Fibroblast of lung (primary cell): ENCODE measurements at regions not wholly inside any gene's neighbourhood (a gene's known extent, or its start where the extent isn't known, plus 50 kb on each side); places are given as distances from the start of the nearest gene placed in this dataset.

Experiments
- DNase-seq, 2 donors: peaks; one replicate each; pipeline versions ENCODE4 v3.0.0 to v3.0.0-alpha.2; 2010; ENCODE audit warnings: low read depth in 2 of 2
- H2AFZ ChIP-seq: 2 replicates; pipeline ENCODE4 v1.5.1; 2012; ENCODE audit warnings: low read length, control low read depth, inconsistent platforms
- H3K27ac ChIP-seq: 2 replicates; pipeline ENCODE4 v1.5.1; 2011; ENCODE audit warnings: low read length, control low read depth; ENCODE audit not compliant: insufficient read depth
- H3K27me3 ChIP-seq: 2 replicates; pipeline ENCODE4 v1.5.1; 2011; ENCODE audit warnings: mild to moderate bottlenecking, low read length; ENCODE audit not compliant: control insufficient read depth, insufficient read depth
- H3K36me3 ChIP-seq: 2 replicates; pipeline ENCODE4 v1.5.1; 2011; ENCODE audit warnings: low read length; ENCODE audit not compliant: control insufficient read depth, insufficient read depth
- H3K4me1 ChIP-seq: 2 replicates; pipeline ENCODE4 v1.5.1; 2011; ENCODE audit warnings: low read length; ENCODE audit not compliant: control insufficient read depth, insufficient read depth; ENCODE audit errors: extremely low read depth
- H3K4me2 ChIP-seq: 2 replicates; pipeline ENCODE4 v1.5.1; 2011; ENCODE audit warnings: low read length, control low read depth; ENCODE audit not compliant: insufficient read depth; ENCODE audit errors: extremely low read depth
- H3K4me3 ChIP-seq, 4 experiments: fragments of 200-600 bp in 1 of 4; sonication (generic) in 1 of 4; replicated peaks in 1 of 4; 2 replicates each; pipeline ENCODE4 v1.5.1; 2011 to 2016; ENCODE audit warnings: low read length in 4 of 4, low read depth in 3 of 4, mild to moderate bottlenecking in 3 of 4, control low read depth in 2 of 4, inconsistent platforms in 1 of 4, mixed read lengths in 1 of 4; ENCODE audit not compliant: insufficient read depth in 1 of 4; ENCODE audit errors: control extremely low read depth in 1 of 4
- H3K79me2 ChIP-seq: 2 replicates; pipeline ENCODE4 v1.5.1; 2012; ENCODE audit warnings: mild to moderate bottlenecking, low read length, inconsistent platforms; ENCODE audit not compliant: control insufficient read depth, insufficient read depth
- H3K9ac ChIP-seq: 2 replicates; pipeline ENCODE4 v1.5.1; 2011; ENCODE audit warnings: mild to moderate bottlenecking, low read length, control low read depth; ENCODE audit not compliant: insufficient read depth
- H3K9me3 ChIP-seq: 2 replicates; pipeline ENCODE4 v1.5.1; 2012; ENCODE audit warnings: low read depth, low read length; ENCODE audit not compliant: control insufficient read depth, insufficient read depth
- H4K20me1 ChIP-seq: 2 replicates; pipeline ENCODE4 v1.5.1; 2011; ENCODE audit warnings: low read length; ENCODE audit not compliant: control insufficient read depth, insufficient read depth; ENCODE audit errors: extremely low read depth
- EZH2 ChIP-seq: IDR thresholded peaks from 2 replicates; pipeline ENCODE4 v1.5.1; 2012; ENCODE audit warnings: low read length, control low read depth, mild to moderate bottlenecking; ENCODE audit errors: missing control alignments
- TF ChIP-seq, protein P1 (sequence below), 2 donors: IDR thresholded peaks in 1 of 2; conservative IDR thresholded peaks in 1 of 2; 1 replicate in 1 of 2; 2 replicates in 1 of 2; pipeline ENCODE4 v1.5.1; 2011 to 2012; ENCODE audit warnings: low read length in 2 of 2, control low read depth in 1 of 2, inconsistent platforms in 1 of 2, low read depth in 1 of 2, mild to moderate bottlenecking in 1 of 2

DNA sequence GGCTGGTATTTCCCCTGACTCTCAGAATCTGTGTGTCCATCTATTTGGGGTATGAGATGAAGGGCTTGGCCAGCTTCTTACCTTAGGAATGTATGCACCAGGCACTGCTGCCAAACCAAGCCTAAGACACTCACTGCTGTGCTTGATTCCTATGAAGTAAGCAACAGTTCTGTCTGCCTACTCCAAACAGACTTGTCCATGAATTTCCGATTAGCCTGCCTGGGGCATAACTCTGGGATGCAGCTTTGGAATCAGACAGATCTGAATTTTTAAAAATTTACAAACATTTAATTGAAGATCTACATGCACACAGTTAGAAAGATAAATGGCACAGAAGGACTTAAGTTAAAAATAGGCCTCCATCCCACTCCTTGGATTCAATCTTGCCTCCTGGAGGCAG, 59.5 kb upstream of the JDP2 start:
- no peak overlapping the region for H3K27ac ChIP-seq
- no peak overlapping the region for H3K4me2 ChIP-seq
- no peaks in the 10 kb centered on the region for H4K20me1 ChIP-seq
- TF ChIP-seq EZH2: no peak
- TF ChIP-seq, protein P1, sequence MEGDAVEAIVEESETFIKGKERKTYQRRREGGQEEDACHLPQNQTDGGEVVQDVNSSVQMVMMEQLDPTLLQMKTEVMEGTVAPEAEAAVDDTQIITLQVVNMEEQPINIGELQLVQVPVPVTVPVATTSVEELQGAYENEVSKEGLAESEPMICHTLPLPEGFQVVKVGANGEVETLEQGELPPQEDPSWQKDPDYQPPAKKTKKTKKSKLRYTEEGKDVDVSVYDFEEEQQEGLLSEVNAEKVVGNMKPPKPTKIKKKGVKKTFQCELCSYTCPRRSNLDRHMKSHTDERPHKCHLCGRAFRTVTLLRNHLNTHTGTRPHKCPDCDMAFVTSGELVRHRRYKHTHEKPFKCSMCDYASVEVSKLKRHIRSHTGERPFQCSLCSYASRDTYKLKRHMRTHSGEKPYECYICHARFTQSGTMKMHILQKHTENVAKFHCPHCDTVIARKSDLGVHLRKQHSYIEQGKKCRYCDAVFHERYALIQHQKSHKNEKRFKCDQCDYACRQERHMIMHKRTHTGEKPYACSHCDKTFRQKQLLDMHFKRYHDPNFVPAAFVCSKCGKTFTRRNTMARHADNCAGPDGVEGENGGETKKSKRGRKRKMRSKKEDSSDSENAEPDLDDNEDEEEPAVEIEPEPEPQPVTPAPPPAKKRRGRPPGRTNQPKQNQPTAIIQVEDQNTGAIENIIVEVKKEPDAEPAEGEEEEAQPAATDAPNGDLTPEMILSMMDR (conservative IDR thresholded peaks at IDR 0.05 in 1 of 2, IDR thresholded peaks at IDR 0.05 in 1 of 2; ENCODE audit: low read depth in 1 of 2, low read length in 2 of 2): no peak
- H2AFZ ChIP-seq: no peak overlapping the region
- H3K4me1 ChIP-seq: no peaks in the 10 kb centered on the region
- no peaks in the 10 kb centered on the region for H3K36me3 ChIP-seq
- H3K4me3 ChIP-seq: no peak overlapping the region
- peaks cover 27% of the 10 kb centered on the region for H3K27me3 ChIP-seq
- no peak for DNase-seq
- H3K9ac ChIP-seq: no peak overlapping the region
- no peaks in the 10 kb centered on the region for H3K9me3 ChIP-seq
- no peaks in the 10 kb centered on the region for H3K79me2 ChIP-seq

DNA sequence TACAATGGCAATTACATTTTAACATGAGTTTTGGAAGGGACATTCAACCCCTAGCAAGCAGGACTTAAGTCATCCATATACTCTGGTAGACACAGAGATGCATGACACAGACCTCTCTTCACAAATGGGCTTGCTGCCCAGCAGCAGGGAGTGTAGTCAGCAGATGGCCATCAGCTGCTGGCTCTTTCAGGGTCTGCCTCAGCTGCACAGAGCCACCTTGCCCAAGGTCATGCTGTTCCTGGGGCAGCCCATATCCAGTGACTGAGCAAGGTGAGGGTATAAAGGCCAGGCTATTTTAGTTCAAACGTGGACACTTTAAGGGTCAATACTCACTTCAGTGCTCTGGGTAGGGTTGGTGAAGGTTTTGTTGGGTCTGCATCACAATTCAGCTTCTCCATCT, 58.3 kb upstream of the JDP2 start:
- Histone ChIP-seq H3K27me3 (peaks cover 22% of the 10 kb centered on the region), H3K4me1 (no peaks in the 10 kb centered on the region), H3K79me2 (no peaks in the 10 kb centered on the region), H2AFZ (no peak overlapping the region), H3K9ac (no peak overlapping the region), H3K4me2 (no peak overlapping the region), H3K36me3 (no peaks in the 10 kb centered on the region), H3K9me3 (no peaks in the 10 kb centered on the region), H3K27ac (no peak overlapping the region), H4K20me1 (no peaks in the 10 kb centered on the region), H3K4me3 (no peak overlapping the region)
- DNase-seq: no peak
- no peak for TF ChIP-seq EZH2
- TF ChIP-seq, protein P1 (conservative IDR thresholded peaks at IDR 0.05 in 1 of 2, IDR thresholded peaks at IDR 0.05 in 1 of 2; ENCODE audit: low read depth in 1 of 2, low read length in 2 of 2): no peak

DNA sequence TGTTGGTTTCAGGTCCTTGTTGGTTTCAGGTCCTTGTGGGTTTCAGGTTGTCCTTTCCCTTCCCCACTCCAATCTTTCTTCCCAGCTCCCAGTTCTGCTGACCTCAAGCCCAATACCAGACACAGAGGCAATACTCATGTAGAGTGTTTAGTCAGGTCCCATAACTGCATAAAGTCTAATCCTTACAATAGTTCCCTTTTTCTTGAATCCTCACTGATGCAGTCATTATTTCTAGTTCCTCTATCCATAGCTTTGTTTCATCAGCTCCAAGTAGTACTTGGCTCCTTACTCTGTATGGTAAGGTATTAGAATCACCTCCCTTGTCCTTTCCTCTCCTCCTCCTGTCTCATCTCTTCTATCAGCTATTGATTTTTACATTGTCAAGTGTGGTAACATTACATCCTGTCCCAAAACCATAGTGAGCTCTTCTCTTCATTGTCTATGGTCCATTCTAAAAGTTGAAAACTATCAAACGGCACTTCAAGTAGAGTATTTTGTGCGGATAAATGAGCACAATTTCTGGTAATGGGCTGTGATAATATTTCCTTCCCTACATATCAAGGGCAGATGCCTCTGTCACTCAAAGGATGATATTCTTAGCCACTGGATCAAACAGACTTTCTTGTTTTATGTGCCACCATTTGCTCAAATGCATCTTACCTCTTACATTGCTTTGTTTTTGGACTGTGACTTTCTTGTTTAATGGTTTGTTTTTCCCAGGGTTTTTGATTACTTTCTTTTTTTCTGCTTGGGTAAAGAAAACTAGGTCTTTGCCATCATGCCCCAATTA, 57.2 kb upstream of the JDP2 start:
- Histone ChIP-seq H3K9ac (no peak overlapping the region), H3K27me3 (peaks cover 20% of the 10 kb centered on the region), H3K9me3 (no peaks in the 10 kb centered on the region), H4K20me1 (no peaks in the 10 kb centered on the region), H3K4me1 (no peaks in the 10 kb centered on the region), H3K4me2 (no peak overlapping the region), H3K36me3 (no peaks in the 10 kb centered on the region), H3K4me3 (no peak overlapping the region), H3K79me2 (no peaks in the 10 kb centered on the region), H2AFZ (no peak overlapping the region), H3K27ac (no peak overlapping the region)
- TF ChIP-seq, protein P1 (conservative IDR thresholded peaks at IDR 0.05 in 1 of 2, IDR thresholded peaks at IDR 0.05 in 1 of 2; ENCODE audit: low read depth in 1 of 2, low read length in 2 of 2): no peak
- no peak for TF ChIP-seq EZH2
- DNase-seq: no peak
